PC-3 (cell line): ENCODE measurements at regions not wholly inside any gene's neighbourhood (a gene's known extent, or its start where the extent isn't known, plus 50 kb on each side); places are given as distances from the start of the nearest gene placed in this dataset.

Experiments used
- EZH2 ChIP-seq: fragments of 300-600 bp; sonication (generic); IDR thresholded peaks from one replicate; pipeline ENCODE4 v1.6.1; 2017; ENCODE audit warnings: antibody characterized with exemption, mild to moderate bottlenecking, low read length; ENCODE audit not compliant: unreplicated experiment
- EZH2phosphoT487 ChIP-seq: fragments of 300-600 bp; sonication (generic); IDR thresholded peaks from 2 replicates; pipeline ENCODE4 v1.6.1; 2018; ENCODE audit warnings: mild to moderate bottlenecking, antibody characterized with exemption, low read length, borderline replicate concordance
- TF ChIP-seq, protein P1 (sequence below): fragments of 300-600 bp; sonication (generic); conservative IDR thresholded peaks from 2 replicates; pipeline ENCODE4 v1.5.1; 2017; ENCODE audit warnings: antibody characterized with exemption, low read depth, mild to moderate bottlenecking, low read length

DNA sequence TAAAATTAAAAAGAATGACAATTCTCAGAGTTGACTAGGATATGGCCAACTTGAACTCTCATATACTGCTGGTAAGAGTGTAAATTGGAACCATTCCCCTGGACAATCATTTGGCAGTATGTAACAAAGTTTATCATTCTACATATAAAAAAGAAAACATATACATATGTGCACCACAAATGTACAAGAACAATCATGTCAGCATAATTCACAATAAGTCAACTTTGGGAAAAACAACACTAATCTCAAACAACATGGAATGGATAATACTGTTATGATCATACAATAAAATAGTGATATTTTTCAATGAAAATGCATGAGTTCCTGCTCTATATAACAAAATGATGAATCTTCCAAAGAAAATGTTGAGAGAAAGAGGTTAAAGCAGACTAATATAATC lies 1078.7 kb upstream of the EPHA7 start:
- TF ChIP-seq, protein P1, sequence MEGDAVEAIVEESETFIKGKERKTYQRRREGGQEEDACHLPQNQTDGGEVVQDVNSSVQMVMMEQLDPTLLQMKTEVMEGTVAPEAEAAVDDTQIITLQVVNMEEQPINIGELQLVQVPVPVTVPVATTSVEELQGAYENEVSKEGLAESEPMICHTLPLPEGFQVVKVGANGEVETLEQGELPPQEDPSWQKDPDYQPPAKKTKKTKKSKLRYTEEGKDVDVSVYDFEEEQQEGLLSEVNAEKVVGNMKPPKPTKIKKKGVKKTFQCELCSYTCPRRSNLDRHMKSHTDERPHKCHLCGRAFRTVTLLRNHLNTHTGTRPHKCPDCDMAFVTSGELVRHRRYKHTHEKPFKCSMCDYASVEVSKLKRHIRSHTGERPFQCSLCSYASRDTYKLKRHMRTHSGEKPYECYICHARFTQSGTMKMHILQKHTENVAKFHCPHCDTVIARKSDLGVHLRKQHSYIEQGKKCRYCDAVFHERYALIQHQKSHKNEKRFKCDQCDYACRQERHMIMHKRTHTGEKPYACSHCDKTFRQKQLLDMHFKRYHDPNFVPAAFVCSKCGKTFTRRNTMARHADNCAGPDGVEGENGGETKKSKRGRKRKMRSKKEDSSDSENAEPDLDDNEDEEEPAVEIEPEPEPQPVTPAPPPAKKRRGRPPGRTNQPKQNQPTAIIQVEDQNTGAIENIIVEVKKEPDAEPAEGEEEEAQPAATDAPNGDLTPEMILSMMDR, result no peak
- TF ChIP-seq EZH2phosphoT487 (no peak), EZH2 (no peak)
